HL-60 (cell line): ENCODE measurements at regions not wholly inside any gene's neighbourhood (a gene's known extent, or its start where the extent isn't known, plus 50 kb on each side); places are given as distances from the start of the nearest gene placed in this dataset.

Source experiments
- DNase-seq, 2 experiments: peaks; one replicate each; pipeline ENCODE4 v3.0.0-alpha.2; 2010 to 2020; ENCODE audit warnings: low read depth in 1 of 2, low spot score in 1 of 2
- H3K27ac ChIP-seq: fragments of 250-450 bp; sonication (Bioruptor Pico); replicated peaks from 2 replicates; pipeline ENCODE4 v1.5.1; 2020; ENCODE audit warnings: mild to moderate bottlenecking, moderate library complexity
- H3K27me3 ChIP-seq: fragments of 250-450 bp; sonication (Bioruptor Pico); 2 replicates; pipeline ENCODE4 v1.5.1; 2021; ENCODE audit warnings: mild to moderate bottlenecking, moderate library complexity; ENCODE audit not compliant: insufficient read depth, poor library complexity, severe bottlenecking
- H3K4me3 ChIP-seq: replicated peaks from 2 replicates; pipeline ENCODE4 v1.5.1; 2011; ENCODE audit warnings: mild to moderate bottlenecking, control low read depth, low read length; ENCODE audit not compliant: insufficient read depth
- CTCF ChIP-seq: IDR thresholded peaks from one replicate; pipeline ENCODE4 v1.5.1; 2011; ENCODE audit warnings: low read length, control low read depth, inconsistent platforms; ENCODE audit not compliant: insufficient read depth
- GABPA ChIP-seq: IDR thresholded peaks from 2 replicates; pipeline ENCODE4 v1.6.1; 2012; ENCODE audit warnings: low read depth
- POLR2AphosphoS5 ChIP-seq: IDR thresholded peaks from 2 replicates; pipeline ENCODE4 v1.6.1; 2012; ENCODE audit warnings: low read depth
- REST ChIP-seq: IDR thresholded peaks from 2 replicates; pipeline ENCODE4 v1.6.1; 2012; ENCODE audit warnings: low read depth; ENCODE audit not compliant: insufficient replicate concordance
- SPI1 ChIP-seq: IDR thresholded peaks from 2 replicates; pipeline ENCODE4 v1.6.1; 2012; ENCODE audit warnings: low read depth, mild to moderate bottlenecking, borderline replicate concordance

GRCh38 chr1:208637181-208637580 is 393.0 kb upstream of the PLXNA2 start:
- Histone ChIP-seq H3K4me3 (no peak overlapping the region), H3K27ac (no peak overlapping the region), H3K27me3 (peaks cover 3% of the 10 kb centered on the region)
- no peak for TF ChIP-seq CTCF
- TF ChIP-seq REST, result no peak
- no peak for TF ChIP-seq POLR2AphosphoS5
- no peak for TF ChIP-seq SPI1
- no peak for TF ChIP-seq GABPA
- no peak for DNase-seq

GRCh38 chr1:208639382-208639781 is 395.2 kb upstream of the PLXNA2 start:
- no peaks in the 10 kb centered on the region for H3K27me3 ChIP-seq
- no peak overlapping the region for H3K4me3 ChIP-seq
- TF ChIP-seq POLR2AphosphoS5 (no peak), GABPA (no peak), REST (no peak), SPI1 (no peak), CTCF (no peak)
- DNase-seq, result no peak
- no peak overlapping the region for H3K27ac ChIP-seq

- no peak for DNase-seq
- no peak for TF ChIP-seq POLR2AphosphoS5
- no peak for TF ChIP-seq GABPA
- no peak for TF ChIP-seq SPI1
- TF ChIP-seq CTCF, result no peak
- no peak for TF ChIP-seq REST
- Histone ChIP-seq H3K27ac (no peak overlapping the region), H3K4me3 (no peak overlapping the region), H3K27me3 (no peaks in the 10 kb centered on the region)
These were observed 396.1 kb upstream of the PLXNA2 start for GRCh38 chr1:208640295-208640694.
